AG04450 (cell line): ENCODE measurements at regions not wholly inside any gene's neighbourhood (a gene's known extent, or its start where the extent isn't known, plus 50 kb on each side); places are given as distances from the start of the nearest gene placed in this dataset.

Source experiments
- CTCF ChIA-PET: fragments of 300-600, 350-600 bp; formaldehyde crosslinking; extraction: SDS; loops from one replicate; lab custom pipeline; 2022; ENCODE audit warnings: antibody characterized with exemption, inconsistent platforms; lab: Charles Lee
- POLR2A ChIA-PET: fragments of 350-600 bp; formaldehyde crosslinking; extraction: SDS; loops from one replicate; lab custom pipeline; 2021; ENCODE audit warnings: antibody characterized with exemption, inconsistent platforms; lab: Yijun Ruan, JAX
- DNase-seq: peaks from one replicate; pipeline ENCODE4 v3.0.0-alpha.2; 2011; ENCODE audit warnings: low read depth, low spot score
- H3K27ac ChIP-seq: one replicate; pipeline ENCODE4 v1.5.1; 2012; ENCODE audit warnings: low read depth, low read length, control low read depth
- H3K27me3 ChIP-seq: one replicate; pipeline ENCODE4 v1.6.0; 2012; ENCODE audit warnings: low read length; ENCODE audit not compliant: control insufficient read depth, insufficient read depth
- H3K4me3 ChIP-seq: 2 replicates; pipeline ENCODE4 v1.5.1; 2011; ENCODE audit warnings: mild to moderate bottlenecking, low read depth, low read length, control low read depth
- H3K9me3 ChIP-seq: 2 replicates; pipeline ENCODE4 v1.5.1; 2012; ENCODE audit warnings: low read length; ENCODE audit not compliant: control insufficient read depth, insufficient read depth
- TF ChIP-seq, protein P1 (sequence below): IDR thresholded peaks from 2 replicates; pipeline ENCODE4 v1.5.1; 2011; ENCODE audit warnings: low read depth, low read length, control low read depth, inconsistent platforms

DNA sequence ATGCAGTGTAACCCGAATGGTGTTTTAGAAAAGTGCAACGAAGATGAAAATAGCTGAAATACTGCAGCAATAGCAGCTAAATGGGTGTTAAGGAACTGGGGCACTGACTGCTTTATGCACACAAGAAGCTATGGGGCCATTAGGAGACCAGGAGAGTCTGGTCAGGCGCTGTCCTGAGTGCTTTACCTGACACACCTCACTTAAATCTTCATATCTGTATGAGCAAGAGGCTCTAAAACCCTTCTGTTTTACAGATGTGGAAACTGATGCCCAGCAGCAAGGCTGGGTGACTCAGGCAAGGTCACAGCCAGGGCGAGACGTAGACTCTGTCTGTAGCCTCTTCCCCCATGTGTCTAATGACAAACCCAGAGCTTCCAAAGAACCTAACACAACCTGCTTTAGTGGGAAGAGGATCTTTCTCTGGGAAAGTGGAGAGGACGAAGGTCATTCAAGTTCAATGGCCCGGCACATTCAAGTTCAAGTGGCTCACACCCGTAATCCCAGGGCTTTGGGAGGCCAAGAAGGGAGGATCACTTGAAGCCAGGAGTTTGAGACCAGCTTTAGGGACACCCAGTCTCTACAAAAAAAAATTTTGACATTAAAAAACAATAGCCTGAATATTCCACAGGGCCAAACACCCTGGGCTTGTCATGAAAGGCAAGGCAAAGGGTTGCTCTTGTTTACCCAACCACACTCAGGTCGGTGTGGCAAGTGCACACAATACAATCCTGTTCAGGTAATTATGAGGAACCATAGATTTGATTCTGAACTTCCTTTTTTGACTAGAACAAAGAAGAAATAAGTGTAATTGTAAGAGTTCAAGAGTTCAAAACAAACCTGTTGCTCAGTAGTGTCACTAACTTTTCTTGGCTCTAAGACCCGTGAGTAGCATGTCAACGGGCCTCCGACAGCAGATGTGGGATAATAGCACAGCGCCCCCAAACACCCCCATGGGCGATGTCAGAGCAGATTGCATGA lies 53.7 kb upstream of the KLF6 start:
- CTCF ChIA-PET, result no interaction called here
- no peak overlapping the region for H3K27ac ChIP-seq
- POLR2A ChIA-PET, result no interaction called here
- H3K4me3 ChIP-seq, result no peak overlapping the region
- TF ChIP-seq, protein P1, sequence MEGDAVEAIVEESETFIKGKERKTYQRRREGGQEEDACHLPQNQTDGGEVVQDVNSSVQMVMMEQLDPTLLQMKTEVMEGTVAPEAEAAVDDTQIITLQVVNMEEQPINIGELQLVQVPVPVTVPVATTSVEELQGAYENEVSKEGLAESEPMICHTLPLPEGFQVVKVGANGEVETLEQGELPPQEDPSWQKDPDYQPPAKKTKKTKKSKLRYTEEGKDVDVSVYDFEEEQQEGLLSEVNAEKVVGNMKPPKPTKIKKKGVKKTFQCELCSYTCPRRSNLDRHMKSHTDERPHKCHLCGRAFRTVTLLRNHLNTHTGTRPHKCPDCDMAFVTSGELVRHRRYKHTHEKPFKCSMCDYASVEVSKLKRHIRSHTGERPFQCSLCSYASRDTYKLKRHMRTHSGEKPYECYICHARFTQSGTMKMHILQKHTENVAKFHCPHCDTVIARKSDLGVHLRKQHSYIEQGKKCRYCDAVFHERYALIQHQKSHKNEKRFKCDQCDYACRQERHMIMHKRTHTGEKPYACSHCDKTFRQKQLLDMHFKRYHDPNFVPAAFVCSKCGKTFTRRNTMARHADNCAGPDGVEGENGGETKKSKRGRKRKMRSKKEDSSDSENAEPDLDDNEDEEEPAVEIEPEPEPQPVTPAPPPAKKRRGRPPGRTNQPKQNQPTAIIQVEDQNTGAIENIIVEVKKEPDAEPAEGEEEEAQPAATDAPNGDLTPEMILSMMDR, result no peak
- DNase-seq, result no peak
- no peaks in the 10 kb centered on the region for H3K27me3 ChIP-seq
- H3K9me3 ChIP-seq, result no peaks in the 10 kb centered on the region

DNA sequence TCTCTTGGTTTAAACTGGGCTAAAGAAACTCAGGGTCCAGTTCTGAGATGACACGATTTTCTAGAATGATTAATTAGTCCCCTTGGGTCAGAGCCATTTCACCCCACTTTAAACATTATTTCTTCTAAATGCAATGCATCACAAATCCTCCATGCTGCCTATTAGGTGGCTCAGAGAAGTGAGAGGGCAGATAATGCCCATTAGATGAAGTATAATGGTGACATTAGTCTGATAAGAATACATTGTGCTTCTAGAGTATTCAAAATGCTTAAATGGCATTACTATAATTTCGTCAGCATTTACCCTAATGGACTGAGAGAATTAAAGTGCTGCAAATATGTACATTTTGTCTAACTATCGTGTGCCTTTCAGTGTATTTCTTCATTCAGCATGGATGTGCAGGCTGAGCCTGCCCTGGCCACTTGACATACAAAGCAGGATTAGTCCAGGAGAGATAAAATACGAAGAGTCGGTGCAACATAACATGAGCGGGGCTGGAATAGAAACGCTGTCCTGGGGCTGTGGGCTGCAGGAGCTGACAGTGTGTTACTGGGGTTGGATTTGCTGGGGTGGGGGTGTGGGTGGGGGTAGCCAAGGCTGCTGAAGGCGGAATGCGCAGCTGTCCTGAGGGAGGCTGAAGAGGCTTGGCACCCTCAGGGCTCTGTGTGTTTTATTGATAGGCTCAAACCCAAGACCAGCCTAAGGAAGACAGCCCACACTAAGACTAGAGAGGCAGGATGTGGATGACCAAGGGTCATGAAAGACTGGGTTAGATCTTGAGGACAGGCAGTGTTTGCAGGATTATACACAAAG lies 52.8 kb upstream of the KLF6 start:
- H3K9me3 ChIP-seq, result no peaks in the 10 kb centered on the region
- no peak for DNase-seq
- no peak overlapping the region for H3K4me3 ChIP-seq
- no peaks in the 10 kb centered on the region for H3K27me3 ChIP-seq
- ChIA-PET CTCF (no interaction called here), POLR2A (no interaction called here)
- TF ChIP-seq, protein P1, result no peak
- no peak overlapping the region for H3K27ac ChIP-seq

DNA sequence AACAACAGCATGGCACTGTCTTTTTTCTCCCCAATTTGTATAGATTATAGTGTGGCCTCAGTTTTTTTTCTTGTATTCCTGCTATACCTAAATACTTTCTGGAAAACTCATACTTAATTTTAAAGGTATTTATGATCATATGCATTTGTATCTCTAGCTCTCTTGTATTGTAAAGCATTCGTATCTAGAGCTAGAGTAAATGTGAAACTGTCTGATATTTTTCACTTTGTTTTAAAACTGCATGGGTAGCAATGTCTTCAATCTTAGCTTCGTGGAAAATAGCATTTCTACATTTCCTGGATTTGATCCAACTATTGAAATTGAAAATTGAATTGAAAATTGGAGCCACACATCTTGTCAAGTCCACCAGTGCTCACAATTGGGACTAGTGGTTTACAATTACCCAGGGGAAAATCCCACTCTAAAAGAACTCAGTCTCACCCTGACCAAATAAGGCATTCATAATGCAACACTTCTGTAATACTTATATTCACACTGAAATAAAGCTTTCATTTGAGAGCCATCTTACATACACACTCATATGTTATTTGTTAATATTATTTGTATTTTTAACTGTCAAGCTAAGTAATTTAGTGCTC lies 51.3 kb upstream of the KLF6 start:
- POLR2A ChIA-PET, result interaction anchor here (1.0 kb wide), 1 partner anchor 51 kb away, joined by 4 read pairs; the partner anchor contains the start of gene KLF6
- H3K27ac ChIP-seq, result no peak overlapping the region
- TF ChIP-seq, protein P1, result no peak
- CTCF ChIA-PET, result no interaction called here
- no peak for DNase-seq
- no peaks in the 10 kb centered on the region for H3K9me3 ChIP-seq
- no peak overlapping the region for H3K4me3 ChIP-seq
- no peaks in the 10 kb centered on the region for H3K27me3 ChIP-seq

DNA sequence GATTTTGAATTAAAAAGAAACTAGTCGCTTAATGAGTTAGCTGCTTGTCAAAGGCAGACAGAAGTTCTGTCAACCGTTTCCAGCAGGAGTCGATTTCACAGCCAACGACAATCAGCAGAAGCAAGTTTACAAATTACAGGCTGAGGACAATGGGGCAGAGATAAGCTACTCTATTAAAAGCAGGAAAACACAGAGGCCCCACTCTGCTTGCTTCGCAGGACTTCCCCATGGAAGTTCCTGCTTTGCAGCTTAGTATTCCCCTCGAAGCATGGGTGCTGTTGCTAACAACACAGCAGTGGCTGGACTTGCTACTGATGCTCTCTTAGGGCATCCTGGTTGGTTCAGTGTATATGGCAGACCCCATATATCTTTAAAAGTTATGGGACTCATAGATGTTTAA lies 50.8 kb upstream of the KLF6 start:
- ChIA-PET CTCF (no interaction called here), POLR2A (interaction anchor here (1.0 kb wide), 1 partner anchor 50 kb away, joined by 4 read pairs; the partner anchor contains the start of gene KLF6)
- Histone ChIP-seq H3K27ac (no peak overlapping the region), H3K4me3 (no peak overlapping the region), H3K9me3 (no peaks in the 10 kb centered on the region), H3K27me3 (no peaks in the 10 kb centered on the region)
- DNase-seq, result no peak
- TF ChIP-seq, protein P1, result no peak
